Fibroblast of skin of right quadriceps (primary cell): ENCODE measurements at regions not wholly inside any gene's neighbourhood (a gene's known extent, or its start where the extent isn't known, plus 50 kb on each side); places are given as distances from the start of the nearest gene placed in this dataset.
A peak's percentile ranks its signal among the peaks of the same experiment; 100 is the strongest.

Experiments
- DNase-seq: peaks from one replicate; pipeline ENCODE4 v3.0.0-alpha.2; 2013

GRCh38 chr3:146308222-146308621, 57.3 kb upstream of the PLSCR4 start:
- peak; percentile 87 for DNase-seq

GRCh38 chr3:146307456-146307725, 56.5 kb upstream of the PLSCR4 start:
- no peak for DNase-seq

- no peak for DNase-seq
Measured at GRCh38 chr3:146306656-146307455, 56.0 kb upstream of the PLSCR4 start.

GRCh38 chr3:146305808-146306423, 55.0 kb upstream of the PLSCR4 start:
- no peak for DNase-seq

GRCh38 chr3:146300768-146301167, 49.9 kb upstream of the PLSCR4 start:
- no peak for DNase-seq
